ENCODE measurements at regions not wholly inside any gene's neighbourhood (a gene's known extent, or its start where the extent isn't known, plus 50 kb on each side); places are given as distances from the start of the nearest gene placed in this dataset.

DNA sequence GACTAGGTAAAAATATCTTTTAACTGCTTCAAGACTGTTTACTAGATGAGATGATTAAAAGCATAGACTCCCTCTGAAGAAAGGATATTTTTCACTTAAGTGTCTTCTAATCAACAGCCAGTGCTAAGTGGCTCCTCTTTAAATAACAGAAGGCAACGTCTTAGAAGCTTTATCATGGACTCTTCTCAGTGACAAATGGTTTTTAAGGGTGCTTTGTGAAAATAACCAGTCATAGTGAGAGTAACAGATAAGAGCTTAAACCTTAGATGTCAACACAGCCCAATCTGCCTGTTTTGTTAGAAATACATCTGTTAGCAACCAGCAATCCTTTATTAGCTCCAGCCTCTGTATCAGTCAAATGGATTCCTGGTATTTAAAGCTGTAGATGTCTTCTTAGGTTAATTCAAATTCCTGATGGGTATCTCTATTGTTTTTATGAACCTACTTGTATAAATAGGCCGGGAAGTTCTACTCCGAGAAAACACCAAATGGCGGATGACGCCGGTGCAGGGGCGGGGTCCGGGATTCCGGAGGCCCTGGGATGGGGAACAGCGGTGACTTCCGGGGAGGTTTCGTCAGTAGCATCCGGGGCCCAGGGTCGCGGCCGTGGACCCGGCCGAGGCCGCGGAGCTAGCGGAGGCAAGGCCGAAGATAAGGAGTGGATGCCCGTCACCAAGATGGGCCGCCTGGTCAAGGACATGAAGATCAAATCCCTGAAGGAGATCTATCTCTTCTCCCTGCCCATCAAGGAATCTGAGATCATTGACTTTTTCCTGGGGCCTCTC lies 285.4 kb downstream of the GPR37 start:
- Histone ChIP-seq H3K4me1 (no peaks in the 10 kb centered on the region), H3K27ac (no peak overlapping the region), H3K36me3 (no peaks in the 10 kb centered on the region), H3K9me3 (no peaks in the 10 kb centered on the region), H3K4me3 (no peak overlapping the region), H3K27me3 (no peaks in the 10 kb centered on the region)
- WGBS: 92% methylated on average over 24 of the region's 24 CpGs
- no peak for DNase-seq (ENCODE audit: low spot score in 2 of 2)
- TF ChIP-seq EP300 (IDR thresholded peaks at IDR 0.05) (no peak), POLR2A (IDR thresholded peaks at IDR 0.05) (no peak), POLR2AphosphoS5 (IDR thresholded peaks at IDR 0.05) (no peak), CTCF (IDR thresholded peaks at IDR 0.05) (no peak)

DNA sequence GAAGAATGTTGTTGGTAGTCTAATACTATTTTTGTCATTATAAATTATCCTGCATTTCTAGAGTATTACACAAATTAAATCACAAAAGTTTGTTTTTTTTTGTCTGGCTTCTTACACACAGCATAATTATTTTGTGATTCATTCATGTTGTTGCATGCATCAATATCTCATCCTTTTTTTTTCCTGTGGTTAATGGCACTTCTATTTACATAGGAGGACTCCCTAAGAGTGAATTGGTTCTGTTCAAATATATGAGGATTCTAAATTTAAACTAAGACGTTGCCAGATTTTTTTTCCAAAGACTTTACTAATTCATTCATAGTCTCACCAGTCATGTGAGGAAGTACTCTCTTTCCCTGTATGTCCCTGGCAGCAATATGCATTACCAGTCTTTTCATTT lies 303.3 kb downstream of the GPR37 start:
- Histone ChIP-seq H3K9me3 (no peaks in the 10 kb centered on the region), H3K27ac (no peak overlapping the region), H3K27me3 (no peaks in the 10 kb centered on the region), H3K4me1 (no peaks in the 10 kb centered on the region), H3K36me3 (no peaks in the 10 kb centered on the region), H3K4me3 (no peak overlapping the region)
- DNase-seq (ENCODE audit: low spot score in 2 of 2): no peak
- TF ChIP-seq EP300 (IDR thresholded peaks at IDR 0.05) (no peak), POLR2A (IDR thresholded peaks at IDR 0.05) (no peak), POLR2AphosphoS5 (IDR thresholded peaks at IDR 0.05) (no peak), CTCF (IDR thresholded peaks at IDR 0.05) (no peak)
- 18% methylated on average over 1 of the region's 1 CpG for WGBS

DNA sequence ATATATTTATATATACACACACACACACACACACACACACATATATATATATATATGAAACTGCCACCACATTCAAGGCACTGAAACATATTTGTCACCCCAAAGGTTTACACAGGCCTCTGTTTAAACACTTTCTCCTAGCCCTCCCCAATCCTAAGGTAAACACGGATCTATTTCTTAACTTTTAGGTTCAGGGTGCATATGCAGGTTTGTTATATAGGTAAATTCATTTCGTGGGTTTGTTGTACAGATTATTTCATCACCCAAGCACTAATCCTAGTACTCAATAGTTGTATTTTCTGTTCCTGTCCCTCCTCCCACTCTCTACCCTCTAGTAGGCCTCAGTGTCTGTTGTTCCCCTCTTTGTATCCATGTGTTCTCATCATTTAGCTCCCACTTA lies 305.0 kb downstream of the GPR37 start:
- Histone ChIP-seq H3K4me1 (no peaks in the 10 kb centered on the region), H3K9me3 (no peaks in the 10 kb centered on the region), H3K27ac (no peak overlapping the region), H3K27me3 (no peaks in the 10 kb centered on the region), H3K36me3 (no peaks in the 10 kb centered on the region), H3K4me3 (no peak overlapping the region)
- DNase-seq (ENCODE audit: low spot score in 2 of 2): no peak
- 84% methylated on average over 2 of the region's 2 CpGs for WGBS
- TF ChIP-seq CTCF (IDR thresholded peaks at IDR 0.05): no peak

- no peak overlapping the region for H3K27ac ChIP-seq
- WGBS: 71% methylated on average over 1 of the region's 1 CpG
- no peak overlapping the region for H3K4me3 ChIP-seq
- TF ChIP-seq EP300 (IDR thresholded peaks at IDR 0.05) (no peak), POLR2AphosphoS5 (IDR thresholded peaks at IDR 0.05) (no peak), CTCF (IDR thresholded peaks at IDR 0.05) (no peak), POLR2A (IDR thresholded peaks at IDR 0.05) (no peak)
- H3K27me3 ChIP-seq: no peaks in the 10 kb centered on the region
- no peak for DNase-seq (ENCODE audit: low spot score in 2 of 2)
- H3K4me1 ChIP-seq: no peaks in the 10 kb centered on the region
- no peaks in the 10 kb centered on the region for H3K9me3 ChIP-seq
- no peaks in the 10 kb centered on the region for H3K36me3 ChIP-seq
Observed at GRCh38 chr7:124460056-124460450, 305.5 kb downstream of the GPR37 start.

GRCh38 chr7:124459101-124460055 lies 306.2 kb downstream of the GPR37 start:
- Histone ChIP-seq H3K4me1 (no peaks in the 10 kb centered on the region), H3K27ac (no peak overlapping the region), H3K27me3 (no peaks in the 10 kb centered on the region), H3K9me3 (no peaks in the 10 kb centered on the region), H3K36me3 (no peaks in the 10 kb centered on the region), H3K4me3 (no peak overlapping the region)
- 22% methylated on average over 8 of the region's 8 CpGs for WGBS
- TF ChIP-seq POLR2AphosphoS5 (IDR thresholded peaks at IDR 0.05) (no peak), EP300 (IDR thresholded peaks at IDR 0.05) (no peak), POLR2A (IDR thresholded peaks at IDR 0.05) (no peak)
- no peak for DNase-seq (ENCODE audit: low spot score in 2 of 2)

Measured in suprapubic skin (tissue), 4 donors.